ENCODE measurements at regions not wholly inside any gene's neighbourhood (a gene's known extent, or its start where the extent isn't known, plus 50 kb on each side); places are given as distances from the start of the nearest gene placed in this dataset.
"Not testable (repeated sequence)": the region's sequence is repeated elsewhere in the genome, so short reads cannot be mapped to it uniquely, and the experiment has no call there.

DNA sequence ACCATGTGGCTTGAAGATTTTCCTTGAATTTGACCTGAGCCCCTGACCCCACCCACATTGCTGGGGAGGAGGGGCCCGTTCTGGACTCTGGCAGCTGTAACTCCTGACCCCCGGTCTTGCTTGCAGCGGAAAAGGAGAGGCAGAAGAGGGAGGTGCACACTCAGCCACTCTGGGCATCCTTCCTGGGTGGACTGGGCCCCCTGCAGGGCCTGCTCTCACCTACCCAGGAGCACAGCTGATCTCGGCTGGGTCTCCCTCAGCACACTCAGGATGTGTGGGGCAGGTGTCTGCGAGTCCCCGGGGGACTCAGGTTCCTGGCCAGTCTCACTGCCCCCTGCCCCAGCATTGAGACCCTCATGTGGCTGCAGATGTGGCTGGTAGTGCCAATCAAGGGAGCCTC lies 57.5 kb upstream of the ZNF267 start:
- TF ChIP-seq, protein P1, sequence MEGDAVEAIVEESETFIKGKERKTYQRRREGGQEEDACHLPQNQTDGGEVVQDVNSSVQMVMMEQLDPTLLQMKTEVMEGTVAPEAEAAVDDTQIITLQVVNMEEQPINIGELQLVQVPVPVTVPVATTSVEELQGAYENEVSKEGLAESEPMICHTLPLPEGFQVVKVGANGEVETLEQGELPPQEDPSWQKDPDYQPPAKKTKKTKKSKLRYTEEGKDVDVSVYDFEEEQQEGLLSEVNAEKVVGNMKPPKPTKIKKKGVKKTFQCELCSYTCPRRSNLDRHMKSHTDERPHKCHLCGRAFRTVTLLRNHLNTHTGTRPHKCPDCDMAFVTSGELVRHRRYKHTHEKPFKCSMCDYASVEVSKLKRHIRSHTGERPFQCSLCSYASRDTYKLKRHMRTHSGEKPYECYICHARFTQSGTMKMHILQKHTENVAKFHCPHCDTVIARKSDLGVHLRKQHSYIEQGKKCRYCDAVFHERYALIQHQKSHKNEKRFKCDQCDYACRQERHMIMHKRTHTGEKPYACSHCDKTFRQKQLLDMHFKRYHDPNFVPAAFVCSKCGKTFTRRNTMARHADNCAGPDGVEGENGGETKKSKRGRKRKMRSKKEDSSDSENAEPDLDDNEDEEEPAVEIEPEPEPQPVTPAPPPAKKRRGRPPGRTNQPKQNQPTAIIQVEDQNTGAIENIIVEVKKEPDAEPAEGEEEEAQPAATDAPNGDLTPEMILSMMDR (conservative IDR thresholded peaks at IDR 0.05; ENCODE audit: low read depth in 2 of 2): not testable (repeated sequence)
- not testable (repeated sequence) for TF ChIP-seq POLR2AphosphoS5 (IDR thresholded peaks at IDR 0.05; ENCODE audit: low read depth)
